SK-N-SH treated with all-trans-retinoic acid at 6 μM for 48 hours (cell line): ENCODE measurements at regions not wholly inside any gene's neighbourhood (a gene's known extent, or its start where the extent isn't known, plus 50 kb on each side); places are given as distances from the start of the nearest gene placed in this dataset.

Experiments
- ARNTL ChIP-seq: fragments of 450-650 bp; formaldehyde crosslinking; IDR thresholded peaks from 2 replicates; pipeline ENCODE4 v1.5.0; 2020; ENCODE audit warnings: low read depth, mild to moderate bottlenecking, moderate library complexity, borderline replicate concordance
- BACH2 ChIP-seq: fragments of 250-450 bp; sonication (Bioruptor Pico); IDR thresholded peaks from 2 replicates; pipeline ENCODE4 v1.9.0; 2021; ENCODE audit warnings: mild to moderate bottlenecking, borderline replicate concordance
- CSDC2 ChIP-seq: fragments of 250-450 bp; sonication (Bioruptor Pico); IDR thresholded peaks from 2 replicates; pipeline ENCODE4 v1.5.0; 2020; ENCODE audit warnings: mild to moderate bottlenecking, moderate library complexity
- CSRNP3 ChIP-seq: fragments of 250-450 bp; sonication (Bioruptor Pico); IDR thresholded peaks from 2 replicates; pipeline ENCODE4 v1.5.1; 2021; ENCODE audit warnings: mild to moderate bottlenecking, moderate library complexity
- GLIS3 ChIP-seq: fragments of 250-450 bp; sonication (Bioruptor Pico); IDR thresholded peaks from 2 replicates; pipeline ENCODE4 v1.5.0; 2020; ENCODE audit warnings: mild to moderate bottlenecking, moderate library complexity
- POU6F1 ChIP-seq: fragments of 250-450 bp; sonication (Bioruptor Pico); IDR thresholded peaks from 2 replicates; pipeline ENCODE4 v1.8.0; 2021; ENCODE audit warnings: low read depth, mild to moderate bottlenecking, moderate library complexity, borderline replicate concordance
- RARB ChIP-seq: fragments of 250-450 bp; sonication (Bioruptor Pico); IDR thresholded peaks from 2 replicates; pipeline ENCODE4 v1.8.0; 2021; ENCODE audit warnings: mild to moderate bottlenecking, moderate library complexity
- SNAI2 ChIP-seq: fragments of 250-450 bp; sonication (Bioruptor Pico); IDR thresholded peaks from 2 replicates; pipeline ENCODE4 v1.5.0; 2020; ENCODE audit warnings: mild to moderate bottlenecking, moderate library complexity
- TCF4 ChIP-seq: fragments of 250-450 bp; sonication (Bioruptor Pico); IDR thresholded peaks from 2 replicates; pipeline ENCODE4 v1.8.0; 2021; ENCODE audit warnings: mild to moderate bottlenecking, moderate library complexity, borderline replicate concordance
- TOX ChIP-seq: fragments of 250-450 bp; sonication (Bioruptor Pico); IDR thresholded peaks from 2 replicates; pipeline ENCODE4 v1.8.0; 2021; ENCODE audit warnings: mild to moderate bottlenecking, moderate library complexity, borderline replicate concordance
- ZC3H10 ChIP-seq: fragments of 250-450 bp; sonication (Bioruptor Pico); IDR thresholded peaks from 2 replicates; pipeline ENCODE4 v1.5.1; 2021; ENCODE audit warnings: mild to moderate bottlenecking, moderate library complexity
- ZNF70 ChIP-seq: fragments of 450-650 bp; formaldehyde crosslinking; IDR thresholded peaks from 2 replicates; pipeline ENCODE4 v1.5.0; 2020; ENCODE audit warnings: mild to moderate bottlenecking, moderate library complexity
- TF ChIP-seq, protein P1 (sequence below): fragments of 250-450 bp; sonication (Bioruptor Pico); IDR thresholded peaks from 2 replicates; pipeline ENCODE4 v1.5.1; 2020; ENCODE audit warnings: low read depth, mild to moderate bottlenecking, moderate library complexity
- TF ChIP-seq, protein P2 (sequence below): fragments of 250-450 bp; sonication (Bioruptor Pico); IDR thresholded peaks from 2 replicates; pipeline ENCODE4 v1.8.0; 2020; ENCODE audit warnings: mild to moderate bottlenecking, moderate library complexity, borderline replicate concordance

DNA sequence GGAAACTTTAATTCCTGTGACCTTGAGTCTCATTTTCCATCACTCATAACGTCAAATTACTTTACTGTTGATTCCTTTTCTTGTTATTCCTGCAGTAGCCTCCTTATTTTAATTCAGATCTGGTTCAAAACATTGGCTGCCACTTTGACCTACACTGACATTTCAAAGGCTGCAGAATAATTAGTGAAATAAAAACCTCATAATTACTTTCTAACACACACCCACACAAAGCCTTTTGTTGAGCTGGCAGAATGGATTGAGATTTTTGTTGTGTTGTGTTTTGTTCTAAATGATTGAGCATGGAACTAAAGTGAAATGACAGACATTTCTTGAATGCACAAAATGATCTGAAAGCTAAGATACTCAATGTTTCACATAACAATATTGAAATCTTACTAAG is 507.5 kb upstream of the STXBP6 start:
- TF ChIP-seq RARB (no peak), TOX (no peak), ZNF70 (CRISPR knock-in tag) (no peak), GLIS3 (CRISPR knock-in tag) (no peak), TCF4 (CRISPR knock-in tag) (no peak), CSDC2 (CRISPR knock-in tag) (no peak), POU6F1 (CRISPR knock-in tag) (no peak), SNAI2 (CRISPR knock-in tag) (no peak), CSRNP3 (CRISPR knock-in tag) (no peak), ARNTL (CRISPR knock-in tag) (no peak), ZC3H10 (CRISPR knock-in tag) (no peak), BACH2 (CRISPR knock-in tag) (no peak)
- TF ChIP-seq, protein P1, sequence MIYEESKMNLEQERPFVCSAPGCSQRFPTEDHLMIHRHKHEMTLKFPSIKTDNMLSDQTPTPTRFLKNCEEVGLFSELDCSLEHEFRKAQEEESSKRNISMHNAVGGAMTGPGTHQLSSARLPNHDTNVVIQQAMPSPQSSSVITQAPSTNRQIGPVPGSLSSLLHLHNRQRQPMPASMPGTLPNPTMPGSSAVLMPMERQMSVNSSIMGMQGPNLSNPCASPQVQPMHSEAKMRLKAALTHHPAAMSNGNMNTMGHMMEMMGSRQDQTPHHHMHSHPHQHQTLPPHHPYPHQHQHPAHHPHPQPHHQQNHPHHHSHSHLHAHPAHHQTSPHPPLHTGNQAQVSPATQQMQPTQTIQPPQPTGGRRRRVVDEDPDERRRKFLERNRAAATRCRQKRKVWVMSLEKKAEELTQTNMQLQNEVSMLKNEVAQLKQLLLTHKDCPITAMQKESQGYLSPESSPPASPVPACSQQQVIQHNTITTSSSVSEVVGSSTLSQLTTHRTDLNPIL (CRISPR knock-in tag): no peak
- TF ChIP-seq, protein P2, sequence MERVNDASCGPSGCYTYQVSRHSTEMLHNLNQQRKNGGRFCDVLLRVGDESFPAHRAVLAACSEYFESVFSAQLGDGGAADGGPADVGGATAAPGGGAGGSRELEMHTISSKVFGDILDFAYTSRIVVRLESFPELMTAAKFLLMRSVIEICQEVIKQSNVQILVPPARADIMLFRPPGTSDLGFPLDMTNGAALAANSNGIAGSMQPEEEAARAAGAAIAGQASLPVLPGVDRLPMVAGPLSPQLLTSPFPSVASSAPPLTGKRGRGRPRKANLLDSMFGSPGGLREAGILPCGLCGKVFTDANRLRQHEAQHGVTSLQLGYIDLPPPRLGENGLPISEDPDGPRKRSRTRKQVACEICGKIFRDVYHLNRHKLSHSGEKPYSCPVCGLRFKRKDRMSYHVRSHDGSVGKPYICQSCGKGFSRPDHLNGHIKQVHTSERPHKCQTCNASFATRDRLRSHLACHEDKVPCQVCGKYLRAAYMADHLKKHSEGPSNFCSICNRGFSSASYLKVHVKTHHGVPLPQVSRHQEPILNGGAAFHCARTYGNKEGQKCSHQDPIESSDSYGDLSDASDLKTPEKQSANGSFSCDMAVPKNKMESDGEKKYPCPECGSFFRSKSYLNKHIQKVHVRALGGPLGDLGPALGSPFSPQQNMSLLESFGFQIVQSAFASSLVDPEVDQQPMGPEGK: no peak
